CD4-positive, alpha-beta T cell (primary cell): ENCODE measurements at regions not wholly inside any gene's neighbourhood (a gene's known extent, or its start where the extent isn't known, plus 50 kb on each side); places are given as distances from the start of the nearest gene placed in this dataset.

ENCODE experiments used
- ATAC-seq: fragments of 200-7000 bp; cut with Tn5 transposase; one replicate; pipeline ENCODE4 v1.10.0; 2022; ENCODE audit warnings: mild to moderate bottlenecking; ENCODE audit not compliant: poor library complexity
- CTCF ChIA-PET: fragments of 350-600 bp; sonication (Branson Sonifier 250); formaldehyde crosslinking; loops from one replicate; lab custom pipeline; 2021; ENCODE audit warnings: antibody characterized with exemption, inconsistent platforms; lab: Charles Lee
- POLR2A ChIA-PET: fragments of 350-600 bp; sonication (Branson Sonifier 250); formaldehyde crosslinking; loops from one replicate; lab custom pipeline; 2021; ENCODE audit warnings: antibody characterized with exemption, inconsistent platforms; lab: Charles Lee
- DNase-seq, 14 experiments: peaks; one replicate each; pipeline ENCODE4 v3.0.0-alpha.2; 2013 to 2020; ENCODE audit warnings: mixed read lengths in 2 of 14
- H3K27ac ChIP-seq, 2 donors: one replicate each; pipeline versions ENCODE4 v1.5.1 to v1.7.0; 2013; ENCODE audit warnings: low read length in 2 of 2, low read depth in 1 of 2, mild to moderate bottlenecking in 1 of 2
- H3K27me3 ChIP-seq, 2 experiments: 1 replicate in 1 of 2; 2 replicates in 1 of 2; pipeline versions ENCODE4 v1.6.1 to v1.7.0; 2013; ENCODE audit warnings: low read length in 2 of 2, control low read depth in 1 of 2, mild to moderate bottlenecking in 1 of 2, moderate library complexity in 1 of 2; ENCODE audit not compliant: insufficient read depth in 2 of 2, control insufficient read depth in 1 of 2
- H3K36me3 ChIP-seq: one replicate; pipeline ENCODE4 v1.6.1; 2013; ENCODE audit warnings: low read length, control low read depth; ENCODE audit not compliant: insufficient read depth
- H3K4me1 ChIP-seq: one replicate; pipeline ENCODE4 v1.6.1; 2013; ENCODE audit warnings: low read length, control low read depth; ENCODE audit not compliant: insufficient read depth
- H3K4me3 ChIP-seq: one replicate; pipeline ENCODE4 v1.5.1; 2013; ENCODE audit warnings: mild to moderate bottlenecking, low read length, moderate library complexity
- H3K9me3 ChIP-seq, 2 experiments: 1 replicate in 1 of 2; 2 replicates in 1 of 2; pipeline versions ENCODE4 v1.6.1 to v1.7.0; 2013; ENCODE audit warnings: low read length in 2 of 2, mild to moderate bottlenecking in 2 of 2, control low read depth in 1 of 2, moderate library complexity in 1 of 2; ENCODE audit not compliant: control insufficient read depth in 1 of 2, insufficient read depth in 1 of 2
- H3K27ac Mint-ChIP-seq: one replicate; pipeline ENCODE4 v1.8.0; 2020; ENCODE audit warnings: mixed read lengths
- H3K27me3 Mint-ChIP-seq: one replicate; pipeline ENCODE4 v1.8.0; 2021; ENCODE audit warnings: mixed read lengths
- H3K36me3 Mint-ChIP-seq: one replicate; pipeline ENCODE4 v1.8.0; 2021; ENCODE audit warnings: low read depth, mixed read lengths
- H3K4me1 Mint-ChIP-seq: one replicate; pipeline ENCODE4 v1.8.0; 2021; ENCODE audit warnings: low read depth, mixed read lengths
- H3K4me3 Mint-ChIP-seq: one replicate; pipeline ENCODE4 v1.8.0; 2020; ENCODE audit warnings: mild to moderate bottlenecking, mixed read lengths
- H3K9me3 Mint-ChIP-seq: one replicate; pipeline ENCODE4 v1.8.0; 2020; ENCODE audit warnings: mixed read lengths
- intact Hi-C, 2 experiments: fragments of 100-400 bp; cut with DNase I in 1 of 2; cut with micrococcal nuclease in 1 of 2; formaldehyde crosslinking; loops; one replicate each; pipeline versions ENCODE4 v1.15.1 to v1.9.0; 2023 to 2025; cut with DNase I, micrococcal nuclease
- TF ChIP-seq, protein P1 (sequence below): fragments of 200-600 bp; IDR thresholded peaks from one replicate; pipeline ENCODE4 v1.8.0; 2022; ENCODE audit warnings: antibody characterized with exemption, mild to moderate bottlenecking

DNA sequence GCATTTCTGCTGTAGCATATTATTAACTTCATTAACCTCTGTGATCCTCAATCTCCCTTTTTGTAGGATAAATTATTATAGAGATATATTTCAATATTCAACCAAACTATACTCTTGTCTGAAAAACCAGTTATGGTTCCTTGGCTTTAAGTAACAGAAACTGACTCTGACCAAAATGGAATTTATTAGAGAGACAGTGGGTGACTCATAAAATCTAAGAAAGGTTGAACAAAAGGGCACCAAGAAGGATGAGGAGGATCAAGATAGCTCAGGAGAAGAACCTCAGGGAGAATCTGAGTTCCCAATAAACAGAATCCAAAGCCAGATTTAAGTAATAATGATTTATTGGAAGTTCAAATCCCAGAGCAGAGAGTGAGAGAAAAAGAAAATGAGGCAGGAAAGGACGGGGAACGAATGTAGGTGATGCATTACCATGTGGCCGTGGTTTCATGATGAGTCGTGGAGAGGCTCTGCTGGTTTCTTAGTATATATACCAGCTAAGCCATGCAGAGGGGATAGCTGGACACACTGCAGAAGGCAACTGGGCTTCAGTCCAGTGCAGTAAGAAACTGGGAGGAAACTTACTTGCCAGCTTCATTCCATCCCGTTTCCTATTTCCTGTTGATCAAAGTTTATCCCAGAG, 151.5 kb upstream of the GOT2 start:
- Histone ChIP-seq H3K4me3 (no peak overlapping the region), H3K36me3 (no peaks in the 10 kb centered on the region), H3K27ac (no peak overlapping the region), H3K9me3 (no peaks in the 10 kb centered on the region), H3K27me3 (no peaks in the 10 kb centered on the region), H3K4me1 (no peaks in the 10 kb centered on the region)
- no peak overlapping the region for H3K4me3 Mint-ChIP-seq
- no peak overlapping the region for H3K27ac Mint-ChIP-seq
- no peak for DNase-seq
- ATAC-seq, result no peak
- POLR2A ChIA-PET, result no interaction called here
- peaks cover 3% of the 10 kb centered on the region for H3K27me3 Mint-ChIP-seq
- TF ChIP-seq, protein P1, sequence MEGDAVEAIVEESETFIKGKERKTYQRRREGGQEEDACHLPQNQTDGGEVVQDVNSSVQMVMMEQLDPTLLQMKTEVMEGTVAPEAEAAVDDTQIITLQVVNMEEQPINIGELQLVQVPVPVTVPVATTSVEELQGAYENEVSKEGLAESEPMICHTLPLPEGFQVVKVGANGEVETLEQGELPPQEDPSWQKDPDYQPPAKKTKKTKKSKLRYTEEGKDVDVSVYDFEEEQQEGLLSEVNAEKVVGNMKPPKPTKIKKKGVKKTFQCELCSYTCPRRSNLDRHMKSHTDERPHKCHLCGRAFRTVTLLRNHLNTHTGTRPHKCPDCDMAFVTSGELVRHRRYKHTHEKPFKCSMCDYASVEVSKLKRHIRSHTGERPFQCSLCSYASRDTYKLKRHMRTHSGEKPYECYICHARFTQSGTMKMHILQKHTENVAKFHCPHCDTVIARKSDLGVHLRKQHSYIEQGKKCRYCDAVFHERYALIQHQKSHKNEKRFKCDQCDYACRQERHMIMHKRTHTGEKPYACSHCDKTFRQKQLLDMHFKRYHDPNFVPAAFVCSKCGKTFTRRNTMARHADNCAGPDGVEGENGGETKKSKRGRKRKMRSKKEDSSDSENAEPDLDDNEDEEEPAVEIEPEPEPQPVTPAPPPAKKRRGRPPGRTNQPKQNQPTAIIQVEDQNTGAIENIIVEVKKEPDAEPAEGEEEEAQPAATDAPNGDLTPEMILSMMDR, result no peak
- H3K4me1 Mint-ChIP-seq, result no peaks in the 10 kb centered on the region
- intact Hi-C loops, result no loop called here
- H3K36me3 Mint-ChIP-seq, result no peaks in the 10 kb centered on the region
- CTCF ChIA-PET, result no interaction called here
- no peaks in the 10 kb centered on the region for H3K9me3 Mint-ChIP-seq

DNA sequence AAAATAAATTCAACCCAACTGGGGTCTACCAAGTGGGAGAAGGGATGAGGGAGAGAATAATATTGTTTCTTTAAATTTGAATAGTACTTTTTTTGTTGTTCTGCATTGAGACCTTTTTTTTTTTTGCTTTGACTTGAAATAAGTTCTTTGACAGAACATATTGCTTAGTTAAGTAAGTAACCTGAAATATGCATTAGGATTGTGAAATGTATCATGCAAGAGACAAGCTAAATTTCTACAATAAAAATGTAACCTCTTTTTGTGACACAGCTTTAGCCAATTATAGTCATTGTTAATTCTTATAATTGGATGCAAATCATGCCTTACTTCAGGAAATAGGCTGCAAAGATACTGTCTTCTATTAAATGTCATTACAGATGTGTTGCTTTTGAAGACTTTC, 150.0 kb upstream of the GOT2 start:
- POLR2A ChIA-PET, result no interaction called here
- H3K9me3 Mint-ChIP-seq, result no peaks in the 10 kb centered on the region
- DNase-seq (no peak), ATAC-seq (no peak)
- no peaks in the 10 kb centered on the region for H3K36me3 ChIP-seq
- no peak overlapping the region for H3K27ac Mint-ChIP-seq
- H3K27me3 Mint-ChIP-seq, result peaks cover 15% of the 10 kb centered on the region
- no peak overlapping the region for H3K4me3 ChIP-seq
- H3K27ac ChIP-seq, result no peak overlapping the region
- intact Hi-C loops, result no loop called here
- H3K4me1 Mint-ChIP-seq, result no peaks in the 10 kb centered on the region
- no peak overlapping the region for H3K4me3 Mint-ChIP-seq
- TF ChIP-seq, protein P1, result no peak
- H3K4me1 ChIP-seq, result no peaks in the 10 kb centered on the region
- no peaks in the 10 kb centered on the region for H3K27me3 ChIP-seq
- no peaks in the 10 kb centered on the region for H3K36me3 Mint-ChIP-seq
- CTCF ChIA-PET, result interaction anchor here (0.6 kb wide), 1 partner anchor 27 kb away, joined by 4 read pairs; no protein-coding TSS in a partner anchor
- H3K9me3 ChIP-seq, result peaks cover 2 to 4% of the 10 kb centered on the region in 2 experiments

DNA sequence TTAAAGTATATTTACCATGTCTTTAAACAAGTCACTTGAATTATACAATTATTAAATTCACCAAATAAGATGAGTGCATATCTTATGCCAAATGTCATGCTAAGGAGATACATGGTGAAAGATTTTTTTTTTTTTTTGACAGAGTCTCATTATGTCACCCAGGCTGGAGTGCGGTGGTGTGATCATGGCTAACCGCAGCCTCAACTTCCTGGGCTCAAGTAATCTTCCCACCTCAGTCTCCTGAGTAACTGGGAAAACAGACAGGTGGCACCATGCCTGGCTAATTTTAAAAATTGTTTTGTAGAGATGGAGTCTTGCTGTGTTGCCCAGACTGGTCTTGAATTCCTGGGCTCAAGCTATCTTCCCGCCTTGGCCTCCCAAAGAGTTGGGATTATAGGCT, 149.0 kb upstream of the GOT2 start:
- ATAC-seq (no peak), DNase-seq (no peak)
- Mint-ChIP-seq H3K4me1 (no peaks in the 10 kb centered on the region), H3K27ac (no peak overlapping the region), H3K27me3 (peaks cover 16% of the 10 kb centered on the region), H3K4me3 (no peak overlapping the region), H3K36me3 (no peaks in the 10 kb centered on the region), H3K9me3 (no peaks in the 10 kb centered on the region)
- H3K4me3 ChIP-seq, result no peak overlapping the region
- H3K36me3 ChIP-seq, result no peaks in the 10 kb centered on the region
- peaks cover 4 to 12% of the 10 kb centered on the region in 2 experiments for H3K9me3 ChIP-seq
- H3K27me3 ChIP-seq, result no peaks in the 10 kb centered on the region
- H3K4me1 ChIP-seq, result no peaks in the 10 kb centered on the region
- TF ChIP-seq, protein P1, result no peak
- intact Hi-C loops, result no loop called here
- H3K27ac ChIP-seq, result no peak overlapping the region
- CTCF ChIA-PET, result no interaction called here
- POLR2A ChIA-PET, result no interaction called here
